Breast epithelium (tissue), 3 donors: ENCODE measurements at regions not wholly inside any gene's neighbourhood (a gene's known extent, or its start where the extent isn't known, plus 50 kb on each side); places are given as distances from the start of the nearest gene placed in this dataset.

Experiments used
- POLR2A ChIP-seq: fragments of 450-650 bp; IDR thresholded peaks from one replicate; pipeline ENCODE4 v1.6.1; 2016; ENCODE audit warnings: antibody characterized with exemption, mild to moderate bottlenecking, moderate library complexity
- POLR2AphosphoS5 ChIP-seq, 3 donors: sonication (generic); formaldehyde crosslinking; IDR thresholded peaks; one replicate each; pipeline ENCODE4 v1.6.1; 2017; ENCODE audit warnings: antibody characterized with exemption in 3 of 3
- TF ChIP-seq, protein P1 (sequence below), 3 donors: fragments of 450-650 bp; IDR thresholded peaks; one replicate each; pipeline ENCODE4 v1.5.1; 2016 to 2017; ENCODE audit warnings: antibody characterized with exemption in 3 of 3, mild to moderate bottlenecking in 3 of 3, moderate library complexity in 3 of 3

GRCh38 chr16:20253825-20254224 is 73.5 kb downstream of the GP2 start:
- TF ChIP-seq POLR2A (no peak), POLR2AphosphoS5 (IDR thresholded peaks at IDR 0.05) (no peak)
- TF ChIP-seq, protein P1, sequence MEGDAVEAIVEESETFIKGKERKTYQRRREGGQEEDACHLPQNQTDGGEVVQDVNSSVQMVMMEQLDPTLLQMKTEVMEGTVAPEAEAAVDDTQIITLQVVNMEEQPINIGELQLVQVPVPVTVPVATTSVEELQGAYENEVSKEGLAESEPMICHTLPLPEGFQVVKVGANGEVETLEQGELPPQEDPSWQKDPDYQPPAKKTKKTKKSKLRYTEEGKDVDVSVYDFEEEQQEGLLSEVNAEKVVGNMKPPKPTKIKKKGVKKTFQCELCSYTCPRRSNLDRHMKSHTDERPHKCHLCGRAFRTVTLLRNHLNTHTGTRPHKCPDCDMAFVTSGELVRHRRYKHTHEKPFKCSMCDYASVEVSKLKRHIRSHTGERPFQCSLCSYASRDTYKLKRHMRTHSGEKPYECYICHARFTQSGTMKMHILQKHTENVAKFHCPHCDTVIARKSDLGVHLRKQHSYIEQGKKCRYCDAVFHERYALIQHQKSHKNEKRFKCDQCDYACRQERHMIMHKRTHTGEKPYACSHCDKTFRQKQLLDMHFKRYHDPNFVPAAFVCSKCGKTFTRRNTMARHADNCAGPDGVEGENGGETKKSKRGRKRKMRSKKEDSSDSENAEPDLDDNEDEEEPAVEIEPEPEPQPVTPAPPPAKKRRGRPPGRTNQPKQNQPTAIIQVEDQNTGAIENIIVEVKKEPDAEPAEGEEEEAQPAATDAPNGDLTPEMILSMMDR (IDR thresholded peaks at IDR 0.05), result no peak
